Activated B cell treated with CpG ODN at 0.5 μM for 24 hours (primary cell): ENCODE measurements at regions not wholly inside any gene's neighbourhood (a gene's known extent, or its start where the extent isn't known, plus 50 kb on each side); places are given as distances from the start of the nearest gene placed in this dataset.

Experiments used
- ATAC-seq: fragments of 200-7000 bp; cut with Tn5 transposase; one replicate; pipeline ENCODE4 v1.10.0; 2021; ENCODE audit warnings: low read depth, mild to moderate bottlenecking, moderate library complexity
- CTCF ChIA-PET: fragments of 350-600 bp; sonication (Branson Sonifier 250); formaldehyde crosslinking; loops from one replicate; lab custom pipeline; 2021; ENCODE audit warnings: antibody characterized with exemption; lab: Charles Lee
- POLR2A ChIA-PET: fragments of 350-600 bp; sonication (Branson Sonifier 250); formaldehyde crosslinking; loops from one replicate; lab custom pipeline; 2021; ENCODE audit warnings: antibody characterized with exemption; lab: Charles Lee
- DNase-seq: peaks from one replicate; pipeline ENCODE4 v3.0.0; 2022
- H3K27ac Mint-ChIP-seq: one replicate; pipeline ENCODE4 v1.8.0; 2020; ENCODE audit warnings: mixed read lengths
- H3K27me3 Mint-ChIP-seq: one replicate; pipeline ENCODE4 v1.8.0; 2021; ENCODE audit warnings: mixed read lengths
- H3K36me3 Mint-ChIP-seq: one replicate; pipeline ENCODE4 v1.8.0; 2021; ENCODE audit warnings: low read depth, mixed read lengths
- H3K4me1 Mint-ChIP-seq: one replicate; pipeline ENCODE4 v1.8.0; 2021; ENCODE audit warnings: mixed read lengths
- H3K4me3 Mint-ChIP-seq: one replicate; pipeline ENCODE4 v1.8.0; 2020; ENCODE audit warnings: mild to moderate bottlenecking, mixed read lengths
- H3K9me3 Mint-ChIP-seq: one replicate; pipeline ENCODE4 v1.8.0; 2020; ENCODE audit warnings: mixed read lengths
- CTCF ChIP-seq: fragments of 200-600 bp; IDR thresholded peaks from one replicate; pipeline ENCODE4 v1.8.0; 2022; ENCODE audit warnings: antibody characterized with exemption, mild to moderate bottlenecking
- intact Hi-C: fragments of 100-400 bp; cut with micrococcal nuclease; formaldehyde crosslinking; loops from one replicate; pipeline ENCODE4 v1.15.1; 2024

- H3K4me1 Mint-ChIP-seq: no peaks in the 10 kb centered on the region
- peaks cover 2% of the 10 kb centered on the region for H3K9me3 Mint-ChIP-seq
- no peak for ATAC-seq
Observed at GRCh38 chrX:95903490-95903889, 781.2 kb upstream of the DIAPH2 start.

GRCh38 chrX:95903975-95904374, 780.7 kb upstream of the DIAPH2 start:
- Mint-ChIP-seq H3K4me1 (no peaks in the 10 kb centered on the region), H3K27ac (no peak overlapping the region), H3K9me3 (peaks cover 2% of the 10 kb centered on the region), H3K36me3 (no peaks in the 10 kb centered on the region), H3K27me3 (no peaks in the 10 kb centered on the region), H3K4me3 (no peak overlapping the region)
- intact Hi-C loops: no loop called here
- ChIA-PET CTCF (no interaction called here), POLR2A (no interaction called here)
- DNase-seq (no peak), ATAC-seq (no peak)
- no peak for TF ChIP-seq CTCF

More at GRCh38 chrX:95903490-95903889, 781.2 kb upstream of the DIAPH2 start:
- CTCF ChIA-PET: no interaction called here
- intact Hi-C loops: no loop called here
- Mint-ChIP-seq H3K4me3 (no peak overlapping the region), H3K27me3 (no peaks in the 10 kb centered on the region), H3K27ac (no peak overlapping the region), H3K36me3 (no peaks in the 10 kb centered on the region)
- POLR2A ChIA-PET: no interaction called here
- DNase-seq: no peak
- TF ChIP-seq CTCF: no peak

GRCh38 chrX:95907081-95907480, 777.6 kb upstream of the DIAPH2 start:
- POLR2A ChIA-PET: no interaction called here
- no peaks in the 10 kb centered on the region for H3K4me1 Mint-ChIP-seq
- no peak overlapping the region for H3K4me3 Mint-ChIP-seq
- H3K36me3 Mint-ChIP-seq: no peaks in the 10 kb centered on the region
- TF ChIP-seq CTCF: no peak
- ATAC-seq (no peak), DNase-seq (no peak)
- no peaks in the 10 kb centered on the region for H3K27me3 Mint-ChIP-seq
- peaks cover 2% of the 10 kb centered on the region for H3K9me3 Mint-ChIP-seq
- no peak overlapping the region for H3K27ac Mint-ChIP-seq
- CTCF ChIA-PET: no interaction called here
- intact Hi-C loops: no loop called here

DNA sequence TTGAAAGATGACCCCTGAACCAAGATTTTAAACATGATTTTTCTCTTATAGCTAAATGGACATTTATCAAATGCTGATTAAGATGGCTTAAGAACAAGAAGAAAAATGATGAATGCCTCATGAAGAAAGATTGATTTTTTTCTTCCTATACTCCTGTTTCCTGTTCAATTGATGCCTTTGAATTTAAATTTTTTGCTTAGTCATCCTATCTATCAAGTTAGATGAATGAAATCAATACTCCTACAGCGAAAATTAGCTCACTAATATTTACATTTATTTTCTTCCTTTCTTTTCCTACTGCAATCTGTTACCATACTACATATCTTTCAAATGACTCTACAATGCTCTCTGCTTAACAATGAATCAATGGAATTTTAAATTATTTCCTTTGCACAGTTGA, 773.6 kb upstream of the DIAPH2 start:
- H3K36me3 Mint-ChIP-seq: no peaks in the 10 kb centered on the region
- ATAC-seq: no peak
- no peak for DNase-seq
- ChIA-PET POLR2A (no interaction called here), CTCF (no interaction called here)
- H3K4me3 Mint-ChIP-seq: no peak overlapping the region
- H3K9me3 Mint-ChIP-seq: no peaks in the 10 kb centered on the region
- H3K4me1 Mint-ChIP-seq: no peaks in the 10 kb centered on the region
- intact Hi-C loops: no loop called here
- H3K27ac Mint-ChIP-seq: no peak overlapping the region
- no peaks in the 10 kb centered on the region for H3K27me3 Mint-ChIP-seq
- TF ChIP-seq CTCF: no peak

DNA sequence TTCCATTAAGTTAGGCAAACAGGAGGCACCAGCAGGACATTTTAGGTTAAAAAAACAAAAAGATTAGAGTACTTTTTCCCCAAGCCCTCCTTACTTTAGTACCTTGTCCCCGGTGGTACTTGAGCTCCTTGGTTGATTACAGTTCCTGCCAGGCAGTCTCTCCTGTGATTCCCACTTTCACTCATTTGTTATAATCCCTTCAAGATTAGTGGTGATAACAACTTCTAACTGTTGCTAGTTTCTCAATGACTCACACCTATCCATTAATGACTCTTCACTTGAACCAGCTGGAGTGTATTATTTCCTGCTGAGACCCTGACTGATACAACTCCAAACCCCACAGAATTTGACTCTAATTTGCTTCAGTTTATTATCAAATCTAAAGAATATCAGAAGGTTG, 765.0 kb upstream of the DIAPH2 start:
- Mint-ChIP-seq H3K36me3 (no peaks in the 10 kb centered on the region), H3K27ac (no peak overlapping the region), H3K4me3 (no peak overlapping the region), H3K9me3 (no peaks in the 10 kb centered on the region), H3K27me3 (no peaks in the 10 kb centered on the region), H3K4me1 (no peaks in the 10 kb centered on the region)
- no peak for TF ChIP-seq CTCF
- ChIA-PET POLR2A (no interaction called here), CTCF (no interaction called here)
- DNase-seq (no peak), ATAC-seq (no peak)
- intact Hi-C loops: no loop called here
